Natural killer cell (primary cell): ENCODE measurements at regions not wholly inside any gene's neighbourhood (a gene's known extent, or its start where the extent isn't known, plus 50 kb on each side); places are given as distances from the start of the nearest gene placed in this dataset.

ENCODE experiments used
- ATAC-seq, 3 donors: fragments of 150-1000 bp in 2 of 3; fragments of 200-7000 bp in 1 of 3; cut with Tn5 transposase; 1 replicate in 1 of 3; 2 replicates in 2 of 3; pipeline ENCODE4 v1.10.0; 2021; ENCODE audit warnings: mild to moderate bottlenecking in 2 of 3, moderate library complexity in 2 of 3
- DNase-seq, 2 donors: peaks; one replicate each; pipeline versions ENCODE4 v3.0.0 to v3.0.0-alpha.2; 2013 to 2021; ENCODE audit warnings: mixed read lengths in 1 of 2
- H3K27ac ChIP-seq: one replicate; pipeline ENCODE4 v1.5.1; 2013; ENCODE audit warnings: mild to moderate bottlenecking, low read length
- H3K27me3 ChIP-seq: one replicate; pipeline ENCODE4 v1.6.1; 2013; ENCODE audit warnings: low read length; ENCODE audit not compliant: control insufficient read depth, insufficient read depth
- H3K36me3 ChIP-seq: one replicate; pipeline ENCODE4 v1.6.1; 2013; ENCODE audit warnings: low read length; ENCODE audit not compliant: control insufficient read depth, insufficient read depth
- H3K4me1 ChIP-seq: one replicate; pipeline ENCODE4 v1.6.1; 2013; ENCODE audit warnings: low read length; ENCODE audit not compliant: control insufficient read depth, insufficient read depth
- H3K4me3 ChIP-seq: one replicate; pipeline ENCODE4 v1.5.1; 2013; ENCODE audit warnings: low read length
- H3K9me3 ChIP-seq: one replicate; pipeline ENCODE4 v1.6.1; 2013; ENCODE audit warnings: low read length; ENCODE audit not compliant: control insufficient read depth, insufficient read depth
- H3K27ac Mint-ChIP-seq, 2 donors: one replicate each; pipeline ENCODE4 v1.8.0; 2022; ENCODE audit warnings: mild to moderate bottlenecking in 2 of 2, mixed read lengths in 2 of 2, moderate library complexity in 1 of 2
- H3K27me3 Mint-ChIP-seq, 2 donors: one replicate each; pipeline ENCODE4 v1.8.0; 2022; ENCODE audit warnings: low read depth in 2 of 2, mixed read lengths in 2 of 2
- H3K36me3 Mint-ChIP-seq: one replicate; pipeline ENCODE4 v1.8.0; 2022; ENCODE audit warnings: mixed read lengths
- H3K4me1 Mint-ChIP-seq, 2 donors: one replicate each; pipeline ENCODE4 v1.8.0; 2022; ENCODE audit warnings: mixed read lengths in 2 of 2
- H3K4me3 Mint-ChIP-seq: one replicate; pipeline ENCODE4 v1.8.0; 2022; ENCODE audit warnings: mild to moderate bottlenecking, moderate library complexity, mixed read lengths
- H3K9me3 Mint-ChIP-seq, 2 donors: one replicate each; pipeline ENCODE4 v1.8.0; 2022; ENCODE audit warnings: mixed read lengths in 2 of 2
- WGBS: methylation state at CpG from one replicate; pipeline ENCODE4 v1.1.7; 2013; ENCODE audit warnings: missing lambda C conversion rate; ENCODE audit not compliant: insufficient coverage; 5-methylcytosine and 5-hydroxymethylcytosine counted together
- intact Hi-C: fragments of 100-400 bp; cut with micrococcal nuclease; formaldehyde crosslinking; loops from one replicate; pipeline ENCODE4 v1.14.2; 2022
- TF ChIP-seq, protein P1 (sequence below): fragments of 200-600 bp; IDR thresholded peaks from one replicate; pipeline ENCODE4 v1.8.0; 2022; ENCODE audit warnings: antibody characterized with exemption

DNA sequence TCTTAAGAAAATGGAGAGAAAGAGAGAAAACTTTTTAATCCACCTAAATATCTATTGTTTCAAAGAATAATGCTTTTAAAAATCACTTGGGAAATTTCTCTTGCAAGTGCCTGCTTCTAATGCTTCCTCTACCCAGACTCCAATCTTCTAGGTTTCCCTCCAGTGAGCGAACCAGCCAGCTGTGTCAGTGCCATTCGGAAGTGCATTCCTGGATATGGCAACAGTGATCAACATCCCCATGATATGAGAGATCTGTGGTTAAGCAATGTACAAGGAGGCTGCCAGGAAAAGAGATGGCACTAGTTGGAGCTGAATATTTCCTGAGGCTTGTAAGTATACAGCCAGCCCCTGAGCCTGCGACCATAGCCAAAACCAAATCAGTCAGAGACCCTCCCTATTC is 53.3 kb upstream of the KCNMB2 start:
- Mint-ChIP-seq H3K9me3 (peaks cover 0 to 2% of the 10 kb centered on the region in 2 donors), H3K36me3 (no peaks in the 10 kb centered on the region), H3K27me3 (peaks cover 0 to 3% of the 10 kb centered on the region in 2 donors), H3K4me1 (no peaks in the 10 kb centered on the region), H3K27ac (no peak overlapping the region), H3K4me3 (no peak overlapping the region)
- Histone ChIP-seq H3K27me3 (no peaks in the 10 kb centered on the region), H3K27ac (no peak overlapping the region), H3K4me1 (no peaks in the 10 kb centered on the region), H3K36me3 (no peaks in the 10 kb centered on the region), H3K4me3 (no peak overlapping the region), H3K9me3 (no peaks in the 10 kb centered on the region)
- TF ChIP-seq, protein P1, sequence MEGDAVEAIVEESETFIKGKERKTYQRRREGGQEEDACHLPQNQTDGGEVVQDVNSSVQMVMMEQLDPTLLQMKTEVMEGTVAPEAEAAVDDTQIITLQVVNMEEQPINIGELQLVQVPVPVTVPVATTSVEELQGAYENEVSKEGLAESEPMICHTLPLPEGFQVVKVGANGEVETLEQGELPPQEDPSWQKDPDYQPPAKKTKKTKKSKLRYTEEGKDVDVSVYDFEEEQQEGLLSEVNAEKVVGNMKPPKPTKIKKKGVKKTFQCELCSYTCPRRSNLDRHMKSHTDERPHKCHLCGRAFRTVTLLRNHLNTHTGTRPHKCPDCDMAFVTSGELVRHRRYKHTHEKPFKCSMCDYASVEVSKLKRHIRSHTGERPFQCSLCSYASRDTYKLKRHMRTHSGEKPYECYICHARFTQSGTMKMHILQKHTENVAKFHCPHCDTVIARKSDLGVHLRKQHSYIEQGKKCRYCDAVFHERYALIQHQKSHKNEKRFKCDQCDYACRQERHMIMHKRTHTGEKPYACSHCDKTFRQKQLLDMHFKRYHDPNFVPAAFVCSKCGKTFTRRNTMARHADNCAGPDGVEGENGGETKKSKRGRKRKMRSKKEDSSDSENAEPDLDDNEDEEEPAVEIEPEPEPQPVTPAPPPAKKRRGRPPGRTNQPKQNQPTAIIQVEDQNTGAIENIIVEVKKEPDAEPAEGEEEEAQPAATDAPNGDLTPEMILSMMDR: no peak
- DNase-seq (no peak), ATAC-seq (no peak)
- 82% methylated on average over 3 of the region's 3 CpGs for WGBS
- intact Hi-C loops: no loop called here

DNA sequence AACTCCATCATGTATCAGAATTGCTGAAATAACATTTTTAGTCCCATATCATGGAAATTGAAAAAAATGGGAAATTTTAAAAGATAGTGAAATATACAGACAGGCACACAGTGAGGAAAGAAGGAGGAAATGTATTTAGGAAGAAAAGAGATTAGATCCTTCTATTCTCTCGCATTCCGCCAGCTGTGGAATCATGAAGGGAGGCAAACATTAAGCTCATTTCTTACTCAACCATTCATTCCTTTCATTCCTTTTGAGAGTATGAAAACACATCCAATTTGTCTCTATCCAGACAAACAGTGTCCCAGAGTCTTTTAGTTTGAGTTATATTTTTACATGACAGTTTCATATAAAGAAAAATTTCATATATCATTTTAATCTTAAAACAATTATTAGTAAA is 52.5 kb upstream of the KCNMB2 start:
- Histone ChIP-seq H3K4me1 (no peaks in the 10 kb centered on the region), H3K27me3 (no peaks in the 10 kb centered on the region), H3K27ac (no peak overlapping the region), H3K9me3 (no peaks in the 10 kb centered on the region), H3K4me3 (no peak overlapping the region), H3K36me3 (no peaks in the 10 kb centered on the region)
- no peak for ATAC-seq
- Mint-ChIP-seq H3K27me3 (peaks cover 0 to 3% of the 10 kb centered on the region in 2 donors), H3K4me1 (no peaks in the 10 kb centered on the region), H3K36me3 (no peaks in the 10 kb centered on the region), H3K9me3 (peaks cover 0 to 2% of the 10 kb centered on the region in 2 donors), H3K27ac (no peak overlapping the region), H3K4me3 (no peak overlapping the region)
- WGBS: no CpG with 5 or more reads among the region's 2 CpGs
- intact Hi-C loops: no loop called here
- TF ChIP-seq, protein P1: no peak
- no peak for DNase-seq

DNA sequence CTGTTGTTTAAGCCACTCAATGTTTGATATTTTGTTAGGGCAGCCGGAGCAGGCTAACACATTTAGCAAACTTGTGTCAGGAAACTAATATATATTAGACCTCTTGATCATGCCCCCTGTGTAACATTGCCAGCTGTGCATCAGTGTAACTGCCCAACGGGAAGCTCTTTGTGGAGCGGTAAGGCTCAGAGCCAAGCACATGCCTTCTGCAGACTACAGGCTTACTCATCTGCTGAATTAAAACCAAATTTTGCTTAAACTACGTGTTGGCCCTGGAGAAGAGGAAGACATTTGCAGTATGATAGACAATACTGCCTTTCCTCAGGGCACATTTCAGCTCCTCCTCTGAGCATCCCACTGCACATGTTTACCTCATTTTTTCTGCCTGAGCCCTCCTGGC is 50.5 kb upstream of the KCNMB2 start:
- H3K27ac ChIP-seq: no peak overlapping the region
- ATAC-seq: no peak
- Mint-ChIP-seq H3K4me3 (no peak overlapping the region), H3K9me3 (peaks cover 0 to 2% of the 10 kb centered on the region in 2 donors), H3K4me1 (no peaks in the 10 kb centered on the region), H3K27me3 (peaks cover 0 to 3% of the 10 kb centered on the region in 2 donors), H3K36me3 (no peaks in the 10 kb centered on the region), H3K27ac (no peak overlapping the region)
- intact Hi-C loops: no loop called here
- WGBS: 91% methylated on average over 4 of the region's 4 CpGs
- H3K9me3 ChIP-seq: no peaks in the 10 kb centered on the region
- DNase-seq: no peak
- H3K4me1 ChIP-seq: no peaks in the 10 kb centered on the region
- H3K27me3 ChIP-seq: no peaks in the 10 kb centered on the region
- TF ChIP-seq, protein P1: no peak
- H3K36me3 ChIP-seq: no peaks in the 10 kb centered on the region
- H3K4me3 ChIP-seq: no peak overlapping the region
